Activated CD4-positive, alpha-beta T cell treated with anti-CD3 and anti-CD28 coated beads for 36 hours (primary cell): ENCODE measurements at regions not wholly inside any gene's neighbourhood (a gene's known extent, or its start where the extent isn't known, plus 50 kb on each side); places are given as distances from the start of the nearest gene placed in this dataset.

ENCODE experiments used
- ATAC-seq: fragments of 200-7000 bp; cut with Tn5 transposase; one replicate; pipeline ENCODE4 v1.10.0; 2021; ENCODE audit warnings: mild to moderate bottlenecking, moderate library complexity
- CTCF ChIA-PET: fragments of 350-600 bp; sonication (Branson Sonifier 250); formaldehyde crosslinking; loops from one replicate; lab custom pipeline; 2021; ENCODE audit warnings: antibody characterized with exemption; lab: Charles Lee
- POLR2A ChIA-PET: fragments of 350-600 bp; sonication (Branson Sonifier 250); formaldehyde crosslinking; loops from one replicate; lab custom pipeline; 2021; ENCODE audit warnings: antibody characterized with exemption, inconsistent platforms; lab: Charles Lee
- DNase-seq: peaks from one replicate; pipeline ENCODE4 v3.0.0-alpha.2; 2020
- H3K27ac Mint-ChIP-seq: one replicate; pipeline ENCODE4 v1.8.0; 2021; ENCODE audit warnings: mixed read lengths
- H3K27me3 Mint-ChIP-seq: one replicate; pipeline ENCODE4 v1.8.0; 2021; ENCODE audit warnings: mixed read lengths
- H3K36me3 Mint-ChIP-seq: one replicate; pipeline ENCODE4 v1.8.0; 2021; ENCODE audit warnings: low read depth, mixed read lengths
- H3K4me1 Mint-ChIP-seq: one replicate; pipeline ENCODE4 v1.8.0; 2021; ENCODE audit warnings: mixed read lengths
- H3K4me3 Mint-ChIP-seq: one replicate; pipeline ENCODE4 v1.8.0; 2021; ENCODE audit warnings: mild to moderate bottlenecking, moderate library complexity, mixed read lengths
- H3K9me3 Mint-ChIP-seq: one replicate; pipeline ENCODE4 v1.8.0; 2021; ENCODE audit warnings: low read depth, mixed read lengths
- intact Hi-C, 2 experiments: fragments of 100-400 bp; cut with DNase I in 1 of 2; cut with micrococcal nuclease in 1 of 2; formaldehyde crosslinking; loops; one replicate each; pipeline versions ENCODE4 v1.14.2 to v1.15.1; 2022 to 2024; cut with DNase I, micrococcal nuclease

DNA sequence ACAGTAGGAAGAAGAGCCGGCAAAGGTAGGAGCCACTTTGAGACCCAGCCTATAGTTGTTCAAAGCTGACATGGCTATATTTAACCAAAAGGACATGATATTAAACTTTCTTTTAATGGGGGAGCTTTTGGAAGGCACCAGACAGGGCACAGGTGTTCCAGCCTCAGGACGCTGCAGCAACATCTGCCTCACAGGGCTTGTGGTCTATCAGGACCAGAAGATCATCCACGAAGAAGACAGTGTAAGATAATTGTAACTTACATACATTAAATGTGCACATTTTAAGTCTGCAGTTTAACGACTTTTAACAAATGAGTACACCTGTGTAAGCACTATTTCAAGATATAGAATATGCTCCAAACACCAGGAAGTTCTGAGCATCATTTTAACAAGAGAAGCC, 168.2 kb upstream of the PMEPA1 start:
- H3K9me3 Mint-ChIP-seq: no peaks in the 10 kb centered on the region
- H3K4me1 Mint-ChIP-seq: no peaks in the 10 kb centered on the region
- no peak for ATAC-seq
- ChIA-PET CTCF (interaction anchor here (0.6 kb wide), 2 partner anchors 74 to 226 kb away, joined by 3 read pairs; no protein-coding TSS in a partner anchor), POLR2A (no interaction called here)
- intact Hi-C loops: no loop called here
- H3K27ac Mint-ChIP-seq: no peak overlapping the region
- DNase-seq: no peak
- no peaks in the 10 kb centered on the region for H3K27me3 Mint-ChIP-seq
- H3K4me3 Mint-ChIP-seq: no peak overlapping the region
- H3K36me3 Mint-ChIP-seq: no peaks in the 10 kb centered on the region

DNA sequence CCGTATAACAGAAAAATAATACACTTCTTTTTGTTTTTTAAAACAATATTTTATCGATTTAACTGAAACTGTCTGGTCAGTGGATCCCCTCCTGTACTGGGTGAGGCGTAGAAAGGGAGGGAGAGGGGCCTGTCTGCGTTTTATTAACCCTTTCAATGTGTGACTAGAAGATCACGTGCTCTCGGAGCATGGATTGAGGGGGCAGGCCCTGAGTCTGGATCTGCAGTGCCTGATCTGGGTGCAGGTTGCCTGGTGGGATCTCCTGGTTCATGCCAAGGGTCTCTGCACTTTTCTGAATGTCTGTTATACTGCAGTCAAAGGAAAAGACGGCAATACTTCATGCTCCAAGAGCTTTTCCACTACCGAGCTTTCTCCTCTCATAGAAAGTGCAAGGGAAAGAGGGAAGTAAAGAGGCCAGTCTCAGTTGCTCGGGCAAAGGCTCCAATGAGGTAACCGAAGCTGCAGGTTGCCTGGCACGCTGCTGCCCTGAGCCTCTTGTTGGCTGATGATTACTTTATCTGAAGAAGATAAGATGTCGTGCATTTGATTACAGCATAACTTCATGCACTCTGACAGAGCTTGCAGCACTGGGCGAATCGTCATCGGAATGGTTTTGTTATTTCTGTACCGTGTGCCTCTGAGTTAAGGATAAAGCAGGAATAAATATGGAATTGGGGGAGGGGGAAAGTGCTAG, 167.5 kb upstream of the PMEPA1 start:
- no peaks in the 10 kb centered on the region for H3K36me3 Mint-ChIP-seq
- ATAC-seq (no peak), DNase-seq (no peak)
- no peaks in the 10 kb centered on the region for H3K4me1 Mint-ChIP-seq
- H3K9me3 Mint-ChIP-seq: no peaks in the 10 kb centered on the region
- CTCF ChIA-PET: no interaction called here
- H3K27me3 Mint-ChIP-seq: no peaks in the 10 kb centered on the region
- no peak overlapping the region for H3K4me3 Mint-ChIP-seq
- POLR2A ChIA-PET: no interaction called here
- intact Hi-C loops: no loop called here
- no peak overlapping the region for H3K27ac Mint-ChIP-seq

DNA sequence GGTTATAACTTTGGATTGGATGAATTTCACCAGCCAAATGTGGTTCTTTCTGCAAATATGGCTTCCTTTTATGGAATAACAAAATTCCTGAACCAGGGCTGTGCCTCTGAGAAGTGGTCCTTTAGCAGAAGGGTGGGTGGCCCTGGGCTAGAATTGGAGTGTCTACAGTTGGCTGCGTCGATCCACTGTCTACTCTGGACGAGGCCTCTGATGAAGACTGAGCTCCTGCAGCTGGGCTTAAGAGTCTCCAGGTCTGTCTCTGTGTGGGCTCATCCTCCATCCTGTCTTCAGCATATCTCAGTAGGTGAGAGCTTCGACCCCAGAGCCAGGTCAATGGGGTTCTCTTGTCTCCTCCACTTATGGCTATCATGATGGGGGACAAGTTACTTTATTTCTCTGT, 166.3 kb upstream of the PMEPA1 start:
- no peaks in the 10 kb centered on the region for H3K9me3 Mint-ChIP-seq
- ATAC-seq: no peak
- H3K36me3 Mint-ChIP-seq: no peaks in the 10 kb centered on the region

DNA sequence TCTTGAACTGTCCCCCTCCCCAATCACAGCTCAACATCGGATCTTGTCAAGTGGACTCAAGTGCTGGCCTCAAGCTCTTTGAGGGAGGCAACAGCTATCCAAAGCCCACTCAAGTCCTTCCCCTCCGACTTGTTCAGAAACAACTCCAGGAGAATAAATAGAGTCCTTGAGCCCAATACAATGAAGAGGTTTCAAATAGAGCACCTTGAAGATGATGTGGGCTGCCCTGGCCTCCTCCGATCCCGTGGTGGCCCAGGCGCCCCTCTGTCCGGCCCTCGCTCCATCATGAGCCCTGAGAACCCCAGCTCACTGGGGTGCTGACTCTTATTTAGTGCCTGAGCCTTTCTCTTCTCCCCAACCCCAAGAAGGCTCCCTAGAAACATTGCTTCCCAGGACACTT, 164.3 kb upstream of the PMEPA1 start:
- Mint-ChIP-seq H3K27me3 (no peaks in the 10 kb centered on the region), H3K36me3 (no peaks in the 10 kb centered on the region), H3K4me3 (no peak overlapping the region), H3K27ac (no peak overlapping the region), H3K4me1 (no peaks in the 10 kb centered on the region), H3K9me3 (no peaks in the 10 kb centered on the region)
- CTCF ChIA-PET: no interaction called here
- intact Hi-C loops: no loop called here
- POLR2A ChIA-PET: no interaction called here
- ATAC-seq (no peak), DNase-seq (no peak)

More for the DNA sequence above, 166.3 kb upstream of the PMEPA1 start:
- POLR2A ChIA-PET: no interaction called here
- CTCF ChIA-PET: no interaction called here
- no peak for DNase-seq
- Mint-ChIP-seq H3K27me3 (no peaks in the 10 kb centered on the region), H3K27ac (no peak overlapping the region), H3K4me3 (no peak overlapping the region), H3K4me1 (no peaks in the 10 kb centered on the region)
- intact Hi-C loops: no loop called here

DNA sequence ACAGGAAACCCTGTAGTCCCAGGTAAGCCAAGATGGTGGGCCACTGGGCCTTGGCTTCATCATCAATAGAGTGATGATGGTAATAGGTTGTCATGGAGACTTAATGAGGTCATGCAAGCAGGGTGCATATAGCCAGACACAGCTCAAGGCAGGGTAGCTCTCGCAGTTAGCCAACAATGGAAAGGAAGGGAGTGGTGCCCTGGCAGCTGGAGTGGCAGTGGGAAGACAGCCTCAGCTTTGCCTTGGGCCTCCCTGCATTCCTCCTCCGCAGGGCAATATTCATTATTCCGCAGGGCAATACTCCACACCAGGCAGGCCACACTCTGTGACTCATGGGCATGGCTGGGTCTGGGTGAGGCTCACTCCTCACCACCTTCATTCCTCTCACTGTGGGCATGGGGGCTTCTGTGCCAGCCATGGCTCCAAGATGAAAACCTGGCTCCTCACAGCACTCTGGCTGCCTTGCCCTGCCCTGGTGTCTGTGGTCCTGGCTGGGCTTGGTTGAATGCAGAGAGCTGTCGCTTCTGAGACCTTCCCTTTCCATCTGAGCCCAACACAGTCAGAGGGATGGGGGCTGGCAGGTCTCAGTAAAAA, 163.1 kb upstream of the PMEPA1 start:
- H3K4me1 Mint-ChIP-seq: no peaks in the 10 kb centered on the region
- POLR2A ChIA-PET: no interaction called here

DNA sequence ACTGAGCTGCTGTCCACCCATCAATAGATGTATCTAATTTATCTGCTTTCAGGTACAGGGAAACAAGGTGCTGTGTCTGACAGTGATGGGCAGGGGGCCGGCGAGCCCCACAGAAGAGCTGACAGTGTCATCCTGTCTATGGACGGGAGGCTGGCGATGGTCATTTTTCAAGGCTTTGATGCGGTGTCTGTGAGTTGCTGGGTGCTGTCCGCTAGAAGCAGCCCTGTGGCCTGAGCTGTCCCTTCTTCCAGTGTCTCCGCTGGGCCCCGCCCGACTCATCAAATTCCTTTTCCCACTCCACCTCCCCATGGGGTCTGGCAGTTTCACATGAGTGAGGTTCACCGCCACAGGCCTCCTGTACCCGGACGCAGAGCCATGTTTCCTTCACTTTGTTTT, 161.4 kb upstream of the PMEPA1 start:
- ChIA-PET POLR2A (no interaction called here), CTCF (interaction anchor here (0.5 kb wide), 1 partner anchor 172 kb away, joined by 3 read pairs; no protein-coding TSS in a partner anchor)
- ATAC-seq (no peak), DNase-seq (no peak)
- peaks cover 1% of the 10 kb centered on the region for H3K4me1 Mint-ChIP-seq
- peaks cover under 1% of the 10 kb centered on the region for H3K27me3 Mint-ChIP-seq
- H3K4me3 Mint-ChIP-seq: no peak overlapping the region
- intact Hi-C loops: no loop called here
- no peaks in the 10 kb centered on the region for H3K9me3 Mint-ChIP-seq
- no peaks in the 10 kb centered on the region for H3K36me3 Mint-ChIP-seq
- H3K27ac Mint-ChIP-seq: no peak overlapping the region

More for the DNA sequence above, 163.1 kb upstream of the PMEPA1 start:
- no peaks in the 10 kb centered on the region for H3K9me3 Mint-ChIP-seq
- no peak overlapping the region for H3K4me3 Mint-ChIP-seq
- no peak for ATAC-seq
- H3K27me3 Mint-ChIP-seq: no peaks in the 10 kb centered on the region
- H3K36me3 Mint-ChIP-seq: no peaks in the 10 kb centered on the region
- intact Hi-C loops: no loop called here
- no peak overlapping the region for H3K27ac Mint-ChIP-seq
- CTCF ChIA-PET: interaction anchor here (0.5 kb wide), 1 partner anchor 34 kb away, joined by 4 read pairs; no protein-coding TSS in a partner anchor
- DNase-seq: no peak

DNA sequence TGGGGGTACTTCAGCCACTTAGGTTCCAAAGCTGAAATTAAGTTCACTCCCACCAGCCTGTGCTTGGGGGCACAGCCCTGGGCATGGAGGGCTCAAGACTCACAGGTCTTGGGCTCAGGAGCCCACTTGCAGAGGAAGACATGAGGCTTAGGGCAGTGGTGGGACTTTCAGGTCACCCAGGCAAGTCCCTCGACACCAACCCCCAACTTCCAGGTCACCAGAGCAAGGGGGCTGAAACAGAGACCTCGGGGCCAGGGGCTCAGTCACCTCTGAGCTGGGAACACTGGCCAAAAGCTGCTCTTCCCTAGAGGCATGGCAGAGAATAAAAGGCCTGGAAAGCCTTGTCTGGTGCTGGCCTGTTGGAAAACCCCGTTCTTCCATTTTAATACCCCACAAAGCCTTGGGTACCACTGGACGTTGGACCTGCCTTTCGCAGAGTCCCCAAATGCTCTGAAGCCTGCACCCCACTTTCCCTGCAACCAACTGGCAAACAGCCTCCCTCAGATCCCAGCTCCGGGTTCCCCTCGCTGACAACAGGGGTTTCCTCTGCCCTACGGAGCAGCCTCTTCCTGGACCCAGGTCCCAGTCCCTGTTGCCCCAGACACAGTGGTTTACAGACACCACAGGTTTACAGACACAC, 160.9 kb upstream of the PMEPA1 start:
- no peak for DNase-seq
- no peak for ATAC-seq
- H3K9me3 Mint-ChIP-seq: no peaks in the 10 kb centered on the region
- CTCF ChIA-PET: no interaction called here
- no peaks in the 10 kb centered on the region for H3K36me3 Mint-ChIP-seq
- H3K4me1 Mint-ChIP-seq: peaks cover 6% of the 10 kb centered on the region
- intact Hi-C loops: no loop called here
- H3K27ac Mint-ChIP-seq: no peak overlapping the region
- no peak overlapping the region for H3K4me3 Mint-ChIP-seq
- POLR2A ChIA-PET: no interaction called here
- peaks cover 4% of the 10 kb centered on the region for H3K27me3 Mint-ChIP-seq

DNA sequence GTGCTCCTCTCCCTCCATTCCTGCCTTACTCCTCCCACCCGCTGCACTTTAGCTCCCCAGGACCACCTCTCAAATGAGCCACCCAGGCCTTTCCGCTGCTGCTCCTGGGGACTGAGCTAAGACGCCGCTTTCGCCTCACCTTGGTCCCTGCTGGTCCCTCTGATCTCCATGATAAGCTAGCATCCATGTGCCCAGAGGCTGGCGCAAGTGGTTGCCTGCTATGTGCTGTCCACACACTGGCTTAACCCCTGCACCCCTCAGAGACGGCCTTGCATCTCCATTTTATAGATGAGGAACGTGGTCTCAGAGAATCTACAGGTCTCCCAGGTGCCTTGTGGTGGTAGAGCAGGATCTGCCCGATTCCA, 160.1 kb upstream of the PMEPA1 start:
- Mint-ChIP-seq H3K9me3 (no peaks in the 10 kb centered on the region), H3K27me3 (peaks cover 6% of the 10 kb centered on the region), H3K27ac (no peak overlapping the region), H3K36me3 (no peaks in the 10 kb centered on the region), H3K4me3 (no peak overlapping the region), H3K4me1 (peaks cover 14% of the 10 kb centered on the region)
- POLR2A ChIA-PET: no interaction called here
- CTCF ChIA-PET: no interaction called here
- intact Hi-C loops: no loop called here
- ATAC-seq (no peak), DNase-seq (no peak)

DNA sequence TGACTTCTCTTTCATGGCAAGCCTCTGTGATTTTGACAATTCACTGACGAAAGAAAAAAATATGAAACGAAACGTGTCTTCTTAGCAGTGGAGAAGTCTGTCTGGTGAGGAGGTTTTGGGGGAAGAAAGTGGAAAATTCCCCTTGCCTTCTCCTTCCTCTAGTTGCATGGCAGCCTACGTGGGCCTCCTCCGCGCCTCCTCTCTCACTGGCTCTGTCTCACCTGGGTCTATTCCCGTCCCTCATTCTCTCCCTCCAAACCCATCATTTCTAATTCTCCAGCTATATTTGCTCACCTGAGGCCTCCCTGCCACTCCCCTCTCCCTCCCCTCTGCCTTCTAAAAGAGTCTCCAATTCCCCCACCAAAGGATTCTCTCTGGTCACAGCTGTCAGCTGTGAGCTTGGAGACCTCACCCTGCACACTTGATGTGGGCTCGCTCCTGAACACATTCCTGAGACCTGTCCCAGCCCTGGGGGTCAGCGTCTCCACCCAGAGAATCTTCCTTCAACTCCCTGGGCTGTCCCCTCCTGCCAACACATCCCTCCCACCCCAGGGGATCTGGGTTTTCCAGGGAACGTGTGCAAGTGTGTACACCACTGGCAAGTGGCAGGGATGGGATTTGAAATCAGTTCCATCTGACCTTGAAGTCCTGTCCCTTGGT, 159.6 kb upstream of the PMEPA1 start:
- CTCF ChIA-PET: no interaction called here
- H3K4me1 Mint-ChIP-seq: peaks cover 15% of the 10 kb centered on the region
- H3K4me3 Mint-ChIP-seq: no peak overlapping the region
- intact Hi-C loops: no loop called here
- DNase-seq: no peak
- H3K36me3 Mint-ChIP-seq: no peaks in the 10 kb centered on the region
- POLR2A ChIA-PET: interaction anchor here (0.6 kb wide), 1 partner anchor 177 kb away, joined by 3 read pairs; no protein-coding TSS in a partner anchor
- H3K27ac Mint-ChIP-seq: no peak overlapping the region
- ATAC-seq: no peak
- H3K9me3 Mint-ChIP-seq: no peaks in the 10 kb centered on the region
- peaks cover 6% of the 10 kb centered on the region for H3K27me3 Mint-ChIP-seq

DNA sequence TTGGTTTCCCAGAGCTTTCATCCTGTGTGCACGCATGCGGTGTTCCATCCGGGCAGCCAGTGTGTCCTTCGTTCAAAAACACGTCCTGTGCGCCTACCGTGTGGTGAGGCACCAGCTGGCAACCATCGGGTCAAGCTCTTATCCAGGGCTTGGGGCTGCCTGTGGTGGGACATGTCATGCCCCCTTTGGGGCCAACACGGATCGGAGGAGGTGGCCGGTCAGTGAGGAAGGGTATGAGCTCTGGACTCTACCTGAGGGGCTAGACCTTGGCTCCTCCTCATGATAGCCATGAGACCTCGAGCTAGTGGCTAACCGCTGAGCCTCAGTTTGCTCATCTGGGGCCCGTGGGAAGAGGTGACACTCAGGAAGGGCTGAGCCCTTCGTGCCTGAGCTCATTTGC, 158.5 kb upstream of the PMEPA1 start:
- CTCF ChIA-PET: interaction anchor here (0.6 kb wide), 1 partner anchor 1156 kb away, joined by 3 read pairs; no protein-coding TSS in a partner anchor
- H3K27me3 Mint-ChIP-seq: peaks cover 9% of the 10 kb centered on the region
- intact Hi-C loops: no loop called here

DNA sequence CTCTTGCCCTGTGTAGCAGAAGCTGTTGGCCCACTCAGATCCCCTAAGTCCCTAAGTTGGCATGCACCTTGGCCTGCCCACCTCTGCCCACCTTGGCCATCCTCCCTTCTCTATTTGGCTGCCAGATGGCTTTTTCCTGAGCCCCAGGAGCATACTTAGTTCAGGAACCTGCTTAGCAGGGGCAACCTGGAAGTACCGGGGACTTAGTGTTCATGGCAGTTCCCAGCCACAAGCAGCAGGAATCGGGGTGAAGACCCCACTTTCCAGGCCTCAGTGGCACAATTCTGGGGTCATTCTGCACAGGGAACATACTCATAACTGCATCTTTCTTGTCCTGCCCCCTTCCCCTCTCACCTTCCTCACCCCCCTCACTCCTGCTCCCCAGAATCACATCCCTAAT, 158.0 kb upstream of the PMEPA1 start:
- H3K27ac Mint-ChIP-seq: no peak overlapping the region
- no peaks in the 10 kb centered on the region for H3K36me3 Mint-ChIP-seq
- ATAC-seq: no peak
- H3K4me3 Mint-ChIP-seq: no peak overlapping the region
- intact Hi-C loops: no loop called here
- no peak for DNase-seq
- peaks cover 11% of the 10 kb centered on the region for H3K27me3 Mint-ChIP-seq
- no peaks in the 10 kb centered on the region for H3K9me3 Mint-ChIP-seq
- CTCF ChIA-PET: interaction anchor here (0.6 kb wide), 1 partner anchor 1156 kb away, joined by 3 read pairs; no protein-coding TSS in a partner anchor
- POLR2A ChIA-PET: no interaction called here
- H3K4me1 Mint-ChIP-seq: peaks cover 15% of the 10 kb centered on the region

More for the DNA sequence above, 158.5 kb upstream of the PMEPA1 start:
- DNase-seq (no peak), ATAC-seq (no peak)
- H3K27ac Mint-ChIP-seq: no peak overlapping the region
- peaks cover 15% of the 10 kb centered on the region for H3K4me1 Mint-ChIP-seq
- H3K4me3 Mint-ChIP-seq: no peak overlapping the region
- no peaks in the 10 kb centered on the region for H3K36me3 Mint-ChIP-seq
- no peaks in the 10 kb centered on the region for H3K9me3 Mint-ChIP-seq
- POLR2A ChIA-PET: no interaction called here
